WERI-Rb-1 (cell line): ENCODE measurements at regions not wholly inside any gene's neighbourhood (a gene's known extent, or its start where the extent isn't known, plus 50 kb on each side); places are given as distances from the start of the nearest gene placed in this dataset.
"Not testable (repeated sequence)": the region's sequence is repeated elsewhere in the genome, so short reads cannot be mapped to it uniquely, and the experiment has no call there.

Source experiments
- DNase-seq: peaks from one replicate; pipeline ENCODE4 v3.0.0-alpha.2; 2020
- H3K27ac ChIP-seq: fragments of 250-450 bp; sonication (Bioruptor Pico); 2 replicates; pipeline ENCODE4 v1.5.1; 2020; ENCODE audit warnings: mild to moderate bottlenecking, moderate library complexity
- H3K27me3 ChIP-seq: fragments of 250-450 bp; sonication (Bioruptor Pico); 2 replicates; pipeline ENCODE4 v1.5.1; 2021; ENCODE audit warnings: mild to moderate bottlenecking, low read depth, moderate library complexity; ENCODE audit not compliant: insufficient read depth, severe bottlenecking
- H3K36me3 ChIP-seq: fragments of 250-450 bp; sonication (Bioruptor Pico); 2 replicates; pipeline ENCODE4 v1.5.1; 2020; ENCODE audit warnings: mild to moderate bottlenecking, moderate library complexity
- H3K4me3 ChIP-seq: 2 replicates; pipeline ENCODE4 v1.5.1; 2011; ENCODE audit warnings: low read depth, mild to moderate bottlenecking, control low read depth, low read length
- H3K9me3 ChIP-seq: fragments of 250-450 bp; sonication (Bioruptor Pico); 2 replicates; pipeline ENCODE4 v1.5.1; 2021; ENCODE audit warnings: mild to moderate bottlenecking, moderate library complexity; ENCODE audit not compliant: severe bottlenecking
- CTCF ChIP-seq: IDR thresholded peaks from 2 replicates; pipeline ENCODE4 v1.5.1; 2011; ENCODE audit warnings: low read depth, mild to moderate bottlenecking, control low read depth, inconsistent platforms, low read length

- H3K4me3 ChIP-seq = no peak overlapping the region
- no peaks in the 10 kb centered on the region for H3K36me3 ChIP-seq
- no peaks in the 10 kb centered on the region for H3K27me3 ChIP-seq
- TF ChIP-seq CTCF = no peak
- H3K27ac ChIP-seq = peak overlapping the region; percentile 52
- peak; percentile 67 for DNase-seq
- no peaks in the 10 kb centered on the region for H3K9me3 ChIP-seq
Measured at GRCh38 chr1:38656726-38657125, 202.8 kb downstream of the RRAGC start.

GRCh38 chr1:38652217-38652616, 207.4 kb downstream of the RRAGC start:
- Histone ChIP-seq H3K27me3 (no peaks in the 10 kb centered on the region), H3K27ac (no peak overlapping the region), H3K9me3 (peaks cover 3% of the 10 kb centered on the region), H3K36me3 (no peaks in the 10 kb centered on the region), H3K4me3 (no peak overlapping the region)
- TF ChIP-seq CTCF = no peak
- DNase-seq = no peak

- Histone ChIP-seq H3K27ac (no peak overlapping the region), H3K27me3 (no peaks in the 10 kb centered on the region), H3K36me3 (no peaks in the 10 kb centered on the region), H3K9me3 (peaks cover 3% of the 10 kb centered on the region), H3K4me3 (no peak overlapping the region)
- TF ChIP-seq CTCF = no peak
- no peak for DNase-seq
Measured at GRCh38 chr1:38651669-38652068, 207.9 kb downstream of the RRAGC start.

GRCh38 chr1:38648417-38648816, 211.2 kb downstream of the RRAGC start:
- no peak for TF ChIP-seq CTCF
- Histone ChIP-seq H3K9me3 (peaks cover 5% of the 10 kb centered on the region), H3K27me3 (no peaks in the 10 kb centered on the region)

GRCh38 chr1:38647341-38647740, 212.2 kb downstream of the RRAGC start:
- not testable (repeated sequence) for H3K9me3 ChIP-seq, H3K27me3 ChIP-seq, H3K36me3 ChIP-seq, H3K27ac ChIP-seq, DNase-seq, H3K4me3 ChIP-seq

More at GRCh38 chr1:38648417-38648816, 211.2 kb downstream of the RRAGC start:
- Histone ChIP-seq H3K36me3 (no peaks in the 10 kb centered on the region), H3K27ac (no peak overlapping the region; the same call in 1 of the 2 replicates), H3K4me3 (no peak overlapping the region)
- DNase-seq = no peak

- H3K36me3 ChIP-seq = no peaks in the 10 kb centered on the region
- no peak overlapping the region for H3K4me3 ChIP-seq
- DNase-seq = no peak
- H3K27ac ChIP-seq = no peak overlapping the region
- no peak for TF ChIP-seq CTCF
- H3K27me3 ChIP-seq = no peaks in the 10 kb centered on the region
- peaks cover 5% of the 10 kb centered on the region for H3K9me3 ChIP-seq
Measured at GRCh38 chr1:38644092-38644491, 215.5 kb downstream of the RRAGC start.
